GM03348 (cell line): ENCODE measurements at regions not wholly inside any gene's neighbourhood (a gene's known extent, or its start where the extent isn't known, plus 50 kb on each side); places are given as distances from the start of the nearest gene placed in this dataset.
A peak's percentile ranks its signal among the peaks of the same experiment; 100 is the strongest.

ENCODE experiments used
- DNase-seq: peaks from one replicate; pipeline ENCODE4 v3.0.0; 2012; ENCODE audit warnings: low spot score

GRCh38 chr5:148913493-148913892, 87.1 kb downstream of the ADRB2 start:
- DNase-seq = no peak

- peak; percentile 70 for DNase-seq
Measured at GRCh38 chr5:148913985-148914431, 87.6 kb downstream of the ADRB2 start.

DNA sequence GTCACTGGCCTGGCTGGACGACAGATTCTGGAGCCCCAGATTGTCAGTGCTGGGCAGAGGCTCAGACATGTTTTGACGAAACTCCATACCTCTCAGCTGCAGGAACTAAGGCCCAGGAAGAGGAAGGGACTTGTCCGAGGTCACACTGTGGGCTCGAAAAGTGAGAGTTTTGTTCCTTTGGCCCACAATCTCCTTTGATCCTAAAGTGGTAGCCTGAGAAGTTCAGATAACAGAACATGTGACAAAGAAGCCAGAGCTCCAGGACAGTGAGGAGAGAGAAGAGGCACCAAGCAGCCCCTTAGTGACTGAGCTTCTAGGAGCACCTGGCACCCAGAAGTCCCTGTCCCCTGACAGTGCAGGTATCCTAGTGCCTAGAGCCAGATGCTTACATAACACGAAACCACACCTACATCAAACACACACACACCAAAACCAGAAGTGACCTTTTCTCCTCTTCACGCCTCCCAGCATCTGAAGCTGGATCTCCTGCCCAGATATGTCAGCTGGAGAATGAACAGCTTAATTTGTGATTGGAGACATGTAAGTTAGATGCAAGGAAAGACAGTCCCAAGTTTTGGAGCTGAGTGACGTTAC, 88.9 kb downstream of the ADRB2 start:
- no peak for DNase-seq

GRCh38 chr5:148920646-148921288, 94.4 kb downstream of the ADRB2 start:
- no peak for DNase-seq

- DNase-seq = no peak
Measured at GRCh38 chr5:148921350-148921749, 94.9 kb downstream of the ADRB2 start.

GRCh38 chr5:148922606-148923005, 96.2 kb downstream of the ADRB2 start:
- DNase-seq = no peak

DNA sequence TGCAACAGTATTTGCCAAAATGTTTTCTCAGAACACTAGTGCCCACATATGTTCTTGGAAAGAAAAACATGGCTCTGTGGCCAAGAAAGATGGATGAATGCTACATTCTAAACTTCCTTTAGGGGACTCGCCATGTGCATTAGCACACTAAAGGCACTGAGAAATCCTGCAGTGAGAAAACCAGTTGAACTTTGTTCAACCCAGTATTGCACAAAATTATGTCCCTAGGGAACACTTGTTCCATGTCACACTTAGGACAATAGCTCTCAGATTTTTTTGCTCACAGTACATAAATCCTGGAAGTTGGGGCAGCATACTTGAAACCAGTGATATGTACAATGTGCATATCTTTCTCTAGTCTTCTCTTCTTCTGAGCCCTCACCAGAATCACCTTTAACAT, 96.6 kb downstream of the ADRB2 start:
- DNase-seq = no peak

DNA sequence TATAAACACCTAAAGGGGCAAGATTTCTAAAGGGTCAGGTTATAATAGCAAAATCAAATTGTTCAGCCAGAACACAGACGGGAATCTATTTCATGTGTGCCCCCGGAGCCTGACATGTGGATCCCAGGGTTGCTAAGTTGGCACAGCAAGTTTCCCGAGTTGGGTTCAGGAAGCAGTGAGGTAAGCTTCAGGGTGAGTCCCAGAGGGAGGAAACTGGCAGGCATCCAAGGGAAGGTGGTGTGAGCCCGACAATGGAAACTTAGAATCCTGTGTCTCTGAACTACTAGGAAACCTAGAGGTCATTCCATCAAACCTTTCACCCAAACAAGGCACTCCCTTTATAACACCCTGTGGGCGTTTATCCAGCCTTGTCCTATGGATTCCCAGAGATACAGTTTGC, 98.4 kb downstream of the ADRB2 start:
- DNase-seq = no peak

- no peak for DNase-seq
Measured at GRCh38 chr5:148926207-148926606, 99.8 kb downstream of the ADRB2 start.

GRCh38 chr5:148927307-148927946, 101.0 kb downstream of the ADRB2 start:
- no peak for DNase-seq

DNA sequence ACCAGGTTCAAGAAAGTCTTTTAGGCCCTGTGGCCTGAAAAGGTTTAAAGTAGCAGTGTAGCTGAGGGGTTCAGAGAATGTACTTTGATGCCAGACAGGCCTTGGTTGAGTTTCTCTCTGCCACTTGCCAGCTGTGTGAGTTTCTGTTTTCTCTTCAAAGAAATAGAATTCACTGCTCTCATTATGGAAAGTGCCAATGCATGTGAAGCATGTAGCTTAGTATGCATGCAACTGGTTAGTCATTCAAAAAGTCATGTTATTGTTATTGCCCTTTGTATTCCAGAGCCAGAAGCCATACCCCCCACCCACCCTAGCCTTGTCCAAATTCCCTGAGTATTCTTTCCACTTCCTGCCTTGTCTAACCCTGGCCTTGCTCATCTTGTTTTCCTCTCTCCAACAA, 101.7 kb downstream of the ADRB2 start:
- no peak for DNase-seq

DNA sequence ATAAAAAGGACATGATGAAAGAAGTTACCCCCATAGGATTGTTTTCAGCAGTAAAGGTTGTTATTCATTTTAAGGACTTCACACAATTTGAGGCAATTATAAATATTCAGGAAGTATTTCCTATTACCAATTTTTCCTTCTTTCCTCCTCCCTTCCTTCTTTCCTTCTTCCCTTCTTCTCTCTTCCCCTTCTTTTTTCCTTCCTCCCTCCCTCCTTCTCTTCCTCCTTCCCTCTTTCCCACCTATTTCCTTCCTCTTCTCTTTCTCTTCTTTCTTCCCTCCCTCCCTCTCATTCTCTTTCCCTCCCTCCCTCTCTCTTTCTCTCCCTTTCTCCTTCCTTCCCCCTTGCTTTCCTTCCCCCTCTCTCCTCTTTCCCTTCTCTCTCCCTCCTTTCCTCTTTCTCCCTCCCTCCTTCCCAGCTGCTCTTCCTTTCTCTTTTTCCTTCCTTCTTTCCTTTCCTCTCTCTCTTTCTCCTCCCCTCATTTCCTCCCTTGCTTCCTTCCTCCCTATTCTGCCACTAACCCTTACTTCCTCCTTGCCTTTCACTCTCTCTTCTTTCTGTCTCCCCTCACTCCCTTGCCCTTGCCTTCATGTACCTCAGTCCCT, 105.1 kb downstream of the ADRB2 start:
- no peak for DNase-seq

GRCh38 chr5:148932355-148932935, 106.0 kb downstream of the ADRB2 start:
- DNase-seq = peak; percentile 27

- DNase-seq = no peak
Measured at GRCh38 chr5:148933903-148934432, 107.6 kb downstream of the ADRB2 start.

GRCh38 chr5:148934895-148935400, 108.5 kb downstream of the ADRB2 start:
- DNase-seq = no peak

DNA sequence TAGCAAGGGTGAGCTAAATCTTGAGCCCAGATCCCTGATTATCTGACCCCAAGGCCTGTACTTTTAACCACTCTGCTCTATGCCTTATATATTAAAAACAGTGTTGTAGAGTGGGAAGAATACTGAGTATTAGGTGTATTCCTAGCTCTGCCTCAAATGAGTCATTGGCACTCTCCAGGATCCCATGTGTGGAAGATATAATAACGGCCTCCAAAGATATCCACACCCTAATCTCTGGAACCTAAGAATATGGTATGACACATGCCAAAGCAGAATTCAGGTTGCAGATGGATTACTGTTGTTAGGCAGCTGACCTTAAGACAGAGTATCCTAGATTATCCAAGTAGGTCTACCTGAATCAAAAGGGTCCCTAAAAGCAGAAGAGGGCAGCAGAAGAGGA, 110.8 kb downstream of the ADRB2 start:
- no peak for DNase-seq

DNA sequence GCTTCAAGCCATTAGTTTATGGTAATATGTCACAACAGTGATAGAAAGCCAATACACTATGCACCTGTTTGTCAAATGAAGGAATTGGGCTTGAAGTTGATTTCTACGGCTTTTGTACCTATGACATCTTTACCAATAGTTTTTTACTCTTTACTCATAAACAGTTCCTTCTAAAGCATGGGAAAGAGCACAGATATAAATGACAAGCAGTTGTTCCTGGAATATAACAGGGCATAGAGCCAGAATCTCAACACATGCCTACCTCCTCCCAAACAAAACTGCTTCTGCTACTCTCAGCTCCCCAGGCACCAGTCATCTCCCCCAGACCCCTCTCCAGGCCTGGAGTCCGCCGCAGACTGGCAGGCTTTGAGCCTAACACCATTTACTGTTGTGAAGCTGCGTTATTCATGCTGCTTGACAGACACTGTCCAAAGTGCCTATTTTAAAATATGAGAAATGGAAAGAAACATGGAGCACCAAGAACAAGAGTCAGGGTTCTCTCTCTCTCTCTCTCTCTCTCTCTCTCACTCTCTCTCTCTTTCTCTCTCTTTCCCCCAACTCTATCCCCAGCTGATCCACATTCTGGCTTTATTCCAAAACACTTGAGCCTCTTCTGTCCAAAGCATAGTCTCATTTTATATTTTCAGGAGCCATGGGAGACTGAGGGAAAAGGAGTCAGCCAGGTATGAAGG, 111.6 kb downstream of the ADRB2 start:
- DNase-seq = no peak

DNA sequence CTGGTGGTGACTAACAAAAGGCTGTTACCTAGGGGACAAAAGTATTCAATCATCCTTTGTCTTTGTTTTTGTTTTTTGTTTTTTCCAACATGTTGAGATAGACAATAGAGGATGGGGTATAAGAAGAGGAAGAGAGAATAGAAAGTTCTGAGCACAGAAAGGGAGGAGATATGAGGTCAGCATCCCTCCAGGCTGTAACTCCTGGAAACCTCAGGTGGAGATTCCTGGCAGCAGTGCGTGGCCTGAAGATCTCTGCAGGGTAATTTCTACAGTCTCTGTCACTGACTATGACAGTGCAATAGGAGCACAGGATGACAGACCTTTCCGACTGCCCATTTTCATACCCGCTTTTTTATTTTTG, 112.1 kb downstream of the ADRB2 start:
- no peak for DNase-seq

GRCh38 chr5:148939676-148940075, 113.3 kb downstream of the ADRB2 start:
- DNase-seq = no peak

- no peak for DNase-seq
Measured at GRCh38 chr5:148941810-148942209, 115.4 kb downstream of the ADRB2 start.

DNA sequence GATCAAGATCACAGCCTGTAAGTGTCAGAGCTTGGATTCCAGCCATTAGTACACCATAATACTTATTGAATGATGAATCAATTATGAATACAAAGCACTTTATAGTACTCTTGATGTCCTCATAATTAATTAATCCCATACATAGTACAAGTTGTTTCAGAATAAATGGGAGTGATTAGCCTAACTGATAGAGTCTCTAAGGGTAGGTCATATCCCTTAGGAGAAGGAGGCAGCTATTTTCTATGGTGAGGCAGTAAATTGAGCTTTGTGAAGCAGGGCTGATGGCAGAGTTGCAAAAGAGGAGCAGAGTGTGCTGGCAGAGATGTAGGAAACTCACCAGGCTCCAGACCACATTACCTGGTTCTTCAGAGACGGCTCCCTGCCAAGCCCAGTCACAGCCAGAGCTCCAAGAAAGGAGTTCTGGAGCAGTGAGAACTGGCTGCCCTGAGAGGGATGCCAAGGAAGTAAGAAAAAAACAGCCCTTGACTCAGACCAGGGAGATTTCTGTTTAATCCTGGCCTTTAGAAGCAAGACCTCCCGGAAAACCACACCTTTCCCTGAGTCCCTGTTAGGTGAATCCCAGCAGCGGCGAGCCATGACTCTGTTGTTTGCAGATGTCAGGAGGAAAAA, 112.9 kb downstream of the SH3TC2 start:
- no peak for DNase-seq
